GM18909 (cell line): ENCODE measurements at regions not wholly inside any gene's neighbourhood (a gene's known extent, or its start where the extent isn't known, plus 50 kb on each side); places are given as distances from the start of the nearest gene placed in this dataset.

Source experiments
- ATAC-seq: cut with Tn5 transposase; IDR thresholded peaks from one replicate; pipeline ENCODE4 v1.9.1; 2021; ENCODE audit warnings: mild to moderate bottlenecking; ENCODE audit not compliant: unreplicated experiment, poor library complexity

GRCh38 chr3:15942936-15943335, 145.2 kb upstream of the ANKRD28 start:
- ATAC-seq = no peak

GRCh38 chr3:15948388-15948787, 150.6 kb upstream of the ANKRD28 start:
- no peak for ATAC-seq

GRCh38 chr3:15952543-15953175, 154.9 kb upstream of the ANKRD28 start:
- ATAC-seq = no peak

GRCh38 chr3:15953841-15954240, 156.1 kb upstream of the ANKRD28 start:
- ATAC-seq = no peak

GRCh38 chr3:15955968-15956367, 158.2 kb upstream of the ANKRD28 start:
- no peak for ATAC-seq

- ATAC-seq = no peak
Measured at GRCh38 chr3:15958692-15959433, 161.1 kb upstream of the ANKRD28 start.

- no peak for ATAC-seq
Measured at GRCh38 chr3:15959434-15959811, 161.6 kb upstream of the ANKRD28 start.

- ATAC-seq = no peak
Measured at GRCh38 chr3:15964605-15965442, 167.0 kb upstream of the ANKRD28 start.

GRCh38 chr3:15967577-15967976, 169.8 kb upstream of the ANKRD28 start:
- ATAC-seq = no peak

GRCh38 chr3:15969874-15970640, 172.3 kb upstream of the ANKRD28 start:
- ATAC-seq = no peak

- ATAC-seq = no peak
Measured at GRCh38 chr3:15973414-15973813, 175.6 kb upstream of the ANKRD28 start.

GRCh38 chr3:15973940-15974339, 176.2 kb upstream of the ANKRD28 start:
- no peak for ATAC-seq

- no peak for ATAC-seq
Measured at GRCh38 chr3:15974647-15975046, 176.9 kb upstream of the ANKRD28 start.

GRCh38 chr3:15976524-15976923, 178.7 kb upstream of the ANKRD28 start:
- ATAC-seq = no peak

GRCh38 chr3:15977090-15977489, 179.3 kb upstream of the ANKRD28 start:
- no peak for ATAC-seq

GRCh38 chr3:15977598-15978232, 179.9 kb upstream of the ANKRD28 start:
- no peak for ATAC-seq

- ATAC-seq = no peak
Measured at GRCh38 chr3:15978801-15979200, 181.0 kb upstream of the ANKRD28 start.

GRCh38 chr3:15979495-15979894, 181.7 kb upstream of the ANKRD28 start:
- no peak for ATAC-seq

- ATAC-seq = no peak
Measured at GRCh38 chr3:15979900-15980299, 182.1 kb upstream of the ANKRD28 start.

- ATAC-seq = no peak
Measured at GRCh38 chr3:15982243-15982642, 184.5 kb upstream of the ANKRD28 start.
